Hematopoietic multipotent progenitor cell treated with erythropoietin and hydrocortisone succinate and interleukin-3 and kit ligand, for 6 days (in vitro differentiated cells): ENCODE measurements at regions not wholly inside any gene's neighbourhood (a gene's known extent, or its start where the extent isn't known, plus 50 kb on each side); places are given as distances from the start of the nearest gene placed in this dataset.

Source experiments
- DNase-seq: peaks from one replicate; pipeline ENCODE4 v3.0.0-alpha.2; 2015

GRCh38 chr12:24554612-24555295 lies 394.1 kb downstream of the BCAT1 start:
- DNase-seq = no peak

GRCh38 chr12:24553259-24553658 lies 395.6 kb downstream of the BCAT1 start:
- no peak for DNase-seq

GRCh38 chr12:24551163-24551786 lies 397.6 kb downstream of the BCAT1 start:
- DNase-seq = no peak

GRCh38 chr12:24550609-24551008 lies 398.3 kb downstream of the BCAT1 start:
- DNase-seq = no peak

GRCh38 chr12:24546661-24547060 lies 402.2 kb downstream of the BCAT1 start:
- no peak for DNase-seq

- DNase-seq = no peak
These were observed 402.8 kb downstream of the BCAT1 start for GRCh38 chr12:24546084-24546483.

GRCh38 chr12:24544368-24544767 lies 404.5 kb downstream of the BCAT1 start:
- no peak for DNase-seq

GRCh38 chr12:24541193-24541871 lies 407.6 kb downstream of the BCAT1 start:
- no peak for DNase-seq

GRCh38 chr12:24539646-24540045 lies 409.3 kb downstream of the BCAT1 start:
- no peak for DNase-seq

GRCh38 chr12:24537083-24537860 lies 411.6 kb downstream of the BCAT1 start:
- DNase-seq = no peak

- DNase-seq = no peak
These were observed 413.4 kb downstream of the BCAT1 start for GRCh38 chr12:24535334-24536069.

GRCh38 chr12:24534622-24535021 lies 414.3 kb downstream of the BCAT1 start:
- no peak for DNase-seq

- no peak for DNase-seq
These were observed 415.1 kb downstream of the BCAT1 start for GRCh38 chr12:24533716-24534352.

GRCh38 chr12:24530689-24531088 lies 418.2 kb downstream of the BCAT1 start:
- no peak for DNase-seq

- no peak for DNase-seq
These were observed 421.8 kb downstream of the BCAT1 start for GRCh38 chr12:24527102-24527501.

GRCh38 chr12:24522736-24523135 lies 426.2 kb downstream of the BCAT1 start:
- DNase-seq = no peak

- DNase-seq = no peak
These were observed 429.1 kb downstream of the BCAT1 start for GRCh38 chr12:24519759-24520158.

GRCh38 chr12:24517000-24517399 lies 431.9 kb downstream of the BCAT1 start:
- no peak for DNase-seq

- no peak for DNase-seq
These were observed 438.2 kb downstream of the BCAT1 start for GRCh38 chr12:24510581-24511125.

GRCh38 chr12:24507827-24508226 lies 441.1 kb downstream of the BCAT1 start:
- no peak for DNase-seq

- no peak for DNase-seq
These were observed 443.4 kb downstream of the BCAT1 start for GRCh38 chr12:24505366-24506015.
